ENCODE measurements at regions not wholly inside any gene's neighbourhood (a gene's known extent, or its start where the extent isn't known, plus 50 kb on each side); places are given as distances from the start of the nearest gene placed in this dataset.

- H3K4me1 Mint-ChIP-seq (ENCODE audit: low read depth), result peaks cover 9% of the 10 kb centered on the region
- no peaks in the 10 kb centered on the region for H3K36me3 Mint-ChIP-seq (ENCODE audit: low read depth)
- no peak overlapping the region for H3K27ac Mint-ChIP-seq
- peaks cover 13% of the 10 kb centered on the region for H3K27me3 Mint-ChIP-seq (ENCODE audit: low read depth)
- no peaks in the 10 kb centered on the region for H3K9me3 Mint-ChIP-seq
- no peak for DNase-seq (ENCODE audit: low spot score)
- H3K4me3 Mint-ChIP-seq (ENCODE audit: low read depth), result no peak overlapping the region
- intact Hi-C loops (cut with micrococcal nuclease), result no loop called here
These were observed 86.5 kb upstream of the GADL1 start for GRCh38 chr3:30980993-30981392.

GRCh38 chr3:30982416-30983075 lies 88.1 kb upstream of the GADL1 start:
- DNase-seq (ENCODE audit: low spot score), result no peak
- Mint-ChIP-seq H3K27ac (no peak overlapping the region), H3K4me1 (ENCODE audit: low read depth) (peaks cover 9% of the 10 kb centered on the region), H3K9me3 (no peaks in the 10 kb centered on the region), H3K36me3 (ENCODE audit: low read depth) (no peaks in the 10 kb centered on the region), H3K27me3 (ENCODE audit: low read depth) (peaks cover 23% of the 10 kb centered on the region), H3K4me3 (ENCODE audit: low read depth) (no peak overlapping the region)
- intact Hi-C loops (cut with micrococcal nuclease), result no loop called here

GRCh38 chr3:30984855-30985749 lies 90.6 kb upstream of the GADL1 start:
- no peak overlapping the region for H3K27ac Mint-ChIP-seq
- peaks cover 42% of the 10 kb centered on the region for H3K27me3 Mint-ChIP-seq (ENCODE audit: low read depth)
- H3K36me3 Mint-ChIP-seq (ENCODE audit: low read depth), result no peaks in the 10 kb centered on the region
- H3K9me3 Mint-ChIP-seq, result no peaks in the 10 kb centered on the region
- H3K4me1 Mint-ChIP-seq (ENCODE audit: low read depth), result peaks cover 9% of the 10 kb centered on the region
- DNase-seq (ENCODE audit: low spot score), result no peak
- intact Hi-C loops (cut with micrococcal nuclease), result no loop called here
- no peak overlapping the region for H3K4me3 Mint-ChIP-seq (ENCODE audit: low read depth)

DNA sequence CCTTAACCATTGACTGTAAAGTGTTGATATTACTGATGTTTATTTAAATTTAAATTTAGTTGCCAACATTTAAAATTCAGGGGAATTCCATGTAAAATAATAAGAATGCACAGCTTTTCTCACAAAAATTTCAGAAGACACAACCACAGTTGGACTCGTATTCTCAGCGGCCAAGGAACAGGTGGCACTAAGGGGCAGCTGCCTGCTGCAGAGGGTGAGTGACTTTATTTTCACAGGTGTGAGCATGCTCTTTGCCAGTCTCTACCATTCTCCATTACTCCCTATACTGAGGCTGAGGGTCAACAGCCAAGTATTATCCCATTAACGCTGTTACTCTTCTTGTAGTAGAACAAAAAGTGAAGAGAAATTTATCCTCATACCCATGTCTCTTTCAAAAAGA lies 92.1 kb upstream of the GADL1 start:
- no peaks in the 10 kb centered on the region for H3K9me3 Mint-ChIP-seq
- no peaks in the 10 kb centered on the region for H3K36me3 Mint-ChIP-seq (ENCODE audit: low read depth)
- H3K4me3 Mint-ChIP-seq (ENCODE audit: low read depth), result no peak overlapping the region
- intact Hi-C loops (cut with micrococcal nuclease), result no loop called here
- peaks cover 42% of the 10 kb centered on the region for H3K27me3 Mint-ChIP-seq (ENCODE audit: low read depth)
- H3K4me1 Mint-ChIP-seq (ENCODE audit: low read depth), result peaks cover 9% of the 10 kb centered on the region
- no peak for DNase-seq (ENCODE audit: low spot score)
- no peak overlapping the region for H3K27ac Mint-ChIP-seq

DNA sequence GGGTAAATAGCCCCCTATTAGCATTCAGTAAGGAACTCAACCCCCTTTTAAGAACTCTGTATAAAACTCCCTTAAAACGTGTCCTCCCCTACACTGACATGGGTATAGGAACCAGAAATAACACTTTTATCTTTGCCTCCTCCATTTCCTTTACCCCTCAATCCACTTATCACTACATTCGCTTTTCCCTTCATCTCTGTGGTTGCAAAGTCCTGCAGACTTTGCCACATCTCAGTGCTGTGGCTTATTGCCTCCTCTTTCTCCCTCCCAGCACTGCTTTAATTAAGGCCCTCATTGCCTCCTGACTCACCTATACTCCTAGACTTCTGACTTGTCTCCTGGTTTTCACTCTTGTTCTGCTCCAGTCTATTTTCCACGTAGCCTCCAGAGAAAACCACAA lies 94.3 kb upstream of the GADL1 start:
- no peak overlapping the region for H3K27ac Mint-ChIP-seq
- H3K27me3 Mint-ChIP-seq (ENCODE audit: low read depth), result peaks cover 35% of the 10 kb centered on the region
- no peaks in the 10 kb centered on the region for H3K36me3 Mint-ChIP-seq (ENCODE audit: low read depth)
- H3K4me3 Mint-ChIP-seq (ENCODE audit: low read depth), result no peak overlapping the region
- no peak for DNase-seq (ENCODE audit: low spot score)
- H3K4me1 Mint-ChIP-seq (ENCODE audit: low read depth), result peaks cover 9% of the 10 kb centered on the region
- H3K9me3 Mint-ChIP-seq, result peaks cover 5% of the 10 kb centered on the region
- intact Hi-C loops (cut with micrococcal nuclease), result no loop called here

DNA sequence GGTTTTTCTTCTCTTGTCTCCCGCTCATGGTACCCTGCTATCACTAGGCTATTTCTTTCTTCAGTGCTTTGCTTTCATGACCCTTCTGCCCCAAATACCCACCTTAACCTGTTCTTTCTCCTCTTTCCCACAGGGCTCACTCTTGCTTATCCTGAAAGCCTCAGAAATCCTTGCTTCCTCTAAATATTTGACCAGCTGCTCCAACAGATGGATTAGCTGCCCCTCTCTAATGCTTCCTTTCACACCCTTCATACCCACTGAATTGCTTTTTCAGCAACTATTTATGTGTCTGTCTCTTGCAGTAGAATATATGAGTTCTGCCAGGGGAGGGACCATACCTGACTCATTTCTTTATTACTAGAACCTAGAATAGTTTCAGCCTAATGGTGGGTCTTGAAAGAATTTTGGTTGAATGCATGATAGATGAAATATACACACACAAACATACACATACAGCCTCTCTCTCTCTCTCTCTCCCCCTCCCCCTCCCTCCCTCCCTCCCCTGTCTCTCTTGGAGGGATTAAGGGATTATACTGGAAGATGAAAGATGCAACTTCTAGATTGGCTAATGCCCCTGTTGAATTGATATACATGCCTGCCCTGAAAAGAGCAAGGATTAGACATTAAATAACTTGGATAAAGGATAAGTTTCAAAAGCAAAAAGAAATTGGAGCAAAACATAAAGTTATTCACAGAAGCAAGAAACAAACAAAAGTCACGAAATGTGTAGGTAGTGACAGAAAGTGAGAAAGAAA lies 95.0 kb upstream of the GADL1 start:
- Mint-ChIP-seq H3K9me3 (peaks cover 5% of the 10 kb centered on the region), H3K4me1 (ENCODE audit: low read depth) (peaks cover 8% of the 10 kb centered on the region), H3K27ac (no peak overlapping the region), H3K27me3 (ENCODE audit: low read depth) (peaks cover 33% of the 10 kb centered on the region), H3K4me3 (ENCODE audit: low read depth) (no peak overlapping the region), H3K36me3 (ENCODE audit: low read depth) (no peaks in the 10 kb centered on the region)
- intact Hi-C loops (cut with micrococcal nuclease), result no loop called here
- no peak for DNase-seq (ENCODE audit: low spot score)

DNA sequence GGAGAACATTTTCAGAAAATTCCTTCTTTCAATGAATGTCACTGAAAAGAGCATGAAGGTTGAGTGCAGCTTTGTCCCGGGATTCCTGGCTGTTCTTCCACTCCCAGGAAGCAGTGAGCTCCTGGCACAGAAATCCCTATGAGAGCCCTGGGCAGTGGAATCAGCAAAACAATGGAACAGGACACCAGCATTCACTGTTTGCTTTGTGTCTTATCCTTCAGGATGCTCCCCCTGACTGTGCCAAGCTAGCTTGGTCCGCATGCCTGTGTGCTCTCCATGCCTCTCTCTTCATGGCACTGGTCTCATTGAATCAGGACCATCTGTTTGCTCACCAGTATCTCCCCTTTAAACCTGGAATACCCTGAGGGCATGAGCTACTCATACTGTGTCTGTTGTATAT lies 102.0 kb upstream of the GADL1 start:
- no peak overlapping the region for H3K4me3 Mint-ChIP-seq (ENCODE audit: low read depth)
- H3K27ac Mint-ChIP-seq, result no peak overlapping the region
- H3K36me3 Mint-ChIP-seq (ENCODE audit: low read depth), result no peaks in the 10 kb centered on the region
- H3K9me3 Mint-ChIP-seq, result peaks cover 5% of the 10 kb centered on the region
- intact Hi-C loops (cut with micrococcal nuclease), result no loop called here
- H3K4me1 Mint-ChIP-seq (ENCODE audit: low read depth), result no peaks in the 10 kb centered on the region
- no peak for DNase-seq (ENCODE audit: low spot score)
- H3K27me3 Mint-ChIP-seq (ENCODE audit: low read depth), result no peaks in the 10 kb centered on the region

GRCh38 chr3:31002730-31003129 lies 108.3 kb upstream of the GADL1 start:
- H3K27me3 Mint-ChIP-seq (ENCODE audit: low read depth), result no peaks in the 10 kb centered on the region
- no peak for DNase-seq (ENCODE audit: low spot score)
- no peaks in the 10 kb centered on the region for H3K4me1 Mint-ChIP-seq (ENCODE audit: low read depth)
- H3K27ac Mint-ChIP-seq, result no peak overlapping the region
- intact Hi-C loops (cut with micrococcal nuclease), result no loop called here
- H3K9me3 Mint-ChIP-seq, result no peaks in the 10 kb centered on the region
- H3K4me3 Mint-ChIP-seq (ENCODE audit: low read depth), result no peak overlapping the region
- no peaks in the 10 kb centered on the region for H3K36me3 Mint-ChIP-seq (ENCODE audit: low read depth)

- Mint-ChIP-seq H3K4me3 (ENCODE audit: low read depth) (no peak overlapping the region), H3K27me3 (ENCODE audit: low read depth) (no peaks in the 10 kb centered on the region), H3K4me1 (ENCODE audit: low read depth) (peaks cover 3% of the 10 kb centered on the region), H3K9me3 (peaks cover 8% of the 10 kb centered on the region), H3K27ac (no peak overlapping the region), H3K36me3 (ENCODE audit: low read depth) (no peaks in the 10 kb centered on the region)
- intact Hi-C loops (cut with micrococcal nuclease), result no loop called here
- no peak for DNase-seq (ENCODE audit: low spot score)
These were observed 109.7 kb upstream of the GADL1 start for GRCh38 chr3:31004025-31004678.

GRCh38 chr3:31008994-31009393 lies 114.5 kb upstream of the GADL1 start:
- H3K27me3 Mint-ChIP-seq (ENCODE audit: low read depth), result peaks cover 3% of the 10 kb centered on the region
- no peaks in the 10 kb centered on the region for H3K36me3 Mint-ChIP-seq (ENCODE audit: low read depth)
- peaks cover 3% of the 10 kb centered on the region for H3K4me1 Mint-ChIP-seq (ENCODE audit: low read depth)
- no peak for DNase-seq (ENCODE audit: low spot score)
- no peak overlapping the region for H3K4me3 Mint-ChIP-seq (ENCODE audit: low read depth)
- no peak overlapping the region for H3K27ac Mint-ChIP-seq
- intact Hi-C loops (cut with micrococcal nuclease), result no loop called here
- peaks cover 8% of the 10 kb centered on the region for H3K9me3 Mint-ChIP-seq

DNA sequence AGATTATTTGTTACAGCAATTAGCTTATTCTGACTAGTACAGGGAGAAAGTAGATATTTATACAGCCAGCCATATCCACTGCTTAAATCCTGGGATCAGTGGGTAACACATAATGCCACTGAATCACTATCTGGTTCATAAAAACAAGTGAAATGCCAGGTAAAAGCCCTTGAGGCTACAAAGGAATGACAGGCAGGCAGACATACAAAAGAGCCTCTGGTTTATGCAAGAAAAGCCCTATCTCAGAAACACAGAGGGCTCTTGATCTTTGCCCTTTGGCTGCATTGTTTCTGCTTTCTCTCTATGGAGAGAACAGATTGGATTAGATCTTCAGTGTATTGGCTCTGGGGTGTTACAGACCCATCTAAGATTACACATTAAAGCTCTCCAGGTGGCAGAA lies 115.4 kb upstream of the GADL1 start:
- Mint-ChIP-seq H3K4me1 (ENCODE audit: low read depth) (peaks cover 8% of the 10 kb centered on the region), H3K27me3 (ENCODE audit: low read depth) (peaks cover 3% of the 10 kb centered on the region), H3K4me3 (ENCODE audit: low read depth) (no peak overlapping the region), H3K27ac (no peak overlapping the region), H3K9me3 (peaks cover 8% of the 10 kb centered on the region), H3K36me3 (ENCODE audit: low read depth) (no peaks in the 10 kb centered on the region)
- no peak for DNase-seq (ENCODE audit: low spot score)
- intact Hi-C loops (cut with micrococcal nuclease), result no loop called here

DNA sequence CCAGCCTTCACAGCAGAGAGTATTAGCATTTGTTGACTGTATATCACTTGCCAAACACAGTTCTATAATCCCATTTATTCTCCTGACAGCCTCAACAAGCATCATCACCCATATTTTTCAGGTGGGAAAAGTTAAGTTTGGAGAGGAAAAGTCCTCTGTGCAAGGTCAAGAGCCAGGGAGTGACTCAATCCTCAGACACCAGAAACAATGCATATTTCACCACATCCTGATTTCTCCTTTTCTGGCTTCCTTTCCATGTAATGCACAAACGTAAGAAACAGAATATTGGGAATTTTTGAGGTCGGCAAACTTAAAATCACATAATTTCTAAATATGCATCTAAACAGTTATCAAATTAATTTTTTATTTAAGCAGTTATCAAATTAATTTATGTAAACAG lies 116.0 kb upstream of the GADL1 start:
- H3K4me1 Mint-ChIP-seq (ENCODE audit: low read depth), result peaks cover 12% of the 10 kb centered on the region
- intact Hi-C loops (cut with micrococcal nuclease), result no loop called here
- H3K9me3 Mint-ChIP-seq, result peaks cover 8% of the 10 kb centered on the region
- no peak overlapping the region for H3K4me3 Mint-ChIP-seq (ENCODE audit: low read depth)
- DNase-seq (ENCODE audit: low spot score), result no peak
- peaks cover 3% of the 10 kb centered on the region for H3K27me3 Mint-ChIP-seq (ENCODE audit: low read depth)
- no peak overlapping the region for H3K27ac Mint-ChIP-seq
- no peaks in the 10 kb centered on the region for H3K36me3 Mint-ChIP-seq (ENCODE audit: low read depth)

Data from activated T-helper 2 cell treated with anti-CD3 and anti-CD28 coated beads, Interferon-gamma antibody, Interleukin-2, Interleukin-4, amounts not matched to agents 10 μg/mL and 5 μg/mL and 100 μg/mL, durations not matched to agents 14 hours and 24 hours and 36 hours (primary cell).